ENCODE measurements at regions not wholly inside any gene's neighbourhood (a gene's known extent, or its start where the extent isn't known, plus 50 kb on each side); places are given as distances from the start of the nearest gene placed in this dataset.

DNA sequence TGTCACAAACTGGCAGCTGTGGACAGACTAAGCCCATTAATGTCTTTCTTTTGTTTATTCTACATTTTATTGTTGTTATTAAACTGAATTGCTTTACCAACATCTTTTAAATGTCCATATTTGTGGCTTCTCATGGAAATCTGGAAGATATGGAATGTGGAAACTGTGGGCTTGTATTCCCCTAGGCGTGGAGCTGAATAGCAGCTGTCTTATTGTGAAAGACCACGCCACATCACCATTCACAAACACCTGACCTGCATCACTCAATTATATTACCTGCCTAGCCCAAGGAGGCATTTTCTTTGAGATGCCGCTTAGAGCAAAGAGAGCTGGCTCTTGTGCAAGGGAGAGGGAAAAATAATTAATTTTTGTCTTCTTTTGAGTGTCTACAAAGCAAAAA, 96.9 kb upstream of the GPRIN3 start:
- no peak for TF ChIP-seq BHLHE40 (IDR thresholded peaks at IDR 0.05; ENCODE audit: borderline replicate concordance)
- TF ChIP-seq L3MBTL2 (conservative IDR thresholded peaks at IDR 0.05) = no peak
- TF ChIP-seq LEF1 (IDR thresholded peaks at IDR 0.05; ENCODE audit: borderline replicate concordance) = no peak
- TF ChIP-seq ZNF384 (IDR thresholded peaks at IDR 0.05) = no peak
- no peak for TF ChIP-seq FOXA1 (IDR thresholded peaks at IDR 0.05)
- TF ChIP-seq SP1 (IDR thresholded peaks at IDR 0.05) = no peak
- no peak for TF ChIP-seq NFRKB (IDR thresholded peaks at IDR 0.05)
- TF ChIP-seq TARDBP (IDR thresholded peaks at IDR 0.05) = no peak
- TF ChIP-seq ARNT (IDR thresholded peaks at IDR 0.05) = no peak
- no peak for TF ChIP-seq FOXK2 (IDR thresholded peaks at IDR 0.05)
- no peak for TF ChIP-seq SUZ12 (IDR thresholded peaks at IDR 0.05)
